ENCODE measurements at regions not wholly inside any gene's neighbourhood (a gene's known extent, or its start where the extent isn't known, plus 50 kb on each side); places are given as distances from the start of the nearest gene placed in this dataset.

- Histone ChIP-seq H3K27ac (ENCODE audit: low read depth in 1 of 2, low read length in 1 of 2) (no peak overlapping the region), H3K9me3 (ENCODE audit: control insufficient read depth in 4 of 4, insufficient read depth in 3 of 4, low read length in 3 of 4) (no peaks in the 10 kb centered on the region), H3K4me3 (no peak overlapping the region), H3K4me1 (ENCODE audit: control insufficient read depth in 5 of 5, insufficient read depth in 5 of 5, low read length in 5 of 5) (no peaks in the 10 kb centered on the region), H3K36me3 (ENCODE audit: control insufficient read depth in 4 of 4, insufficient read depth in 4 of 4, low read length in 4 of 4) (no peaks in the 10 kb centered on the region), H3K9ac (ENCODE audit: insufficient read depth in 1 of 2, low read length in 2 of 2) (no peak overlapping the region), H3K27me3 (ENCODE audit: control insufficient read depth in 3 of 3, insufficient read depth in 3 of 3, low read length in 2 of 3) (no peaks in the 10 kb centered on the region)
- no peak for ATAC-seq (ENCODE audit: insufficient read depth, low FRiP score)
- WGBS, 2 donors, result 72 to 81% methylated on average over 2 of the region's 2 CpGs
- TF ChIP-seq CTCF (IDR thresholded peaks at IDR 0.05; ENCODE audit: control extremely low read depth, extremely low read depth), result no peak
- no peak for DNase-seq
Observed at GRCh38 chr11:22552885-22553284, 72.7 kb downstream of the FANCF start.

DNA sequence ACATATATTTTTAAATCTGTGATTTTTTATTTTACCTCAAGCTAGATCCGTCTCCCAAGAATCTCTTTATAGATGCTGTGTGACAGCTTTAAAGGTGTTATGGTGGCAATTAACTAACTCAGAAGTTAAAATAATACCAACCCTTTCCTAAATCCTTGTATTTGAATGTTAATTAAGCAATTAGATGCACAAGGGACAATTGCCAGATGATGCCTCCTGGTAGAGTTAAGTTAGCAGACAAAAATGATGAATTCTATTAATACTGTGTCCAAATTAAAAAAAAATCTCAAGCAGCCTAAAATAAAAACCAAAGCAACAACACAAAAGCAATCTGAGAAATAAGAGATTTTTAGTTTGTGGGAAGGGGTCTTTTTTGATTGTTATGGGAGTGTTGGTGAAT lies 78.9 kb downstream of the FANCF start:
- DNase-seq (no peak), ATAC-seq (ENCODE audit: insufficient read depth, low FRiP score) (no peak)
- Histone ChIP-seq H3K36me3 (ENCODE audit: control insufficient read depth in 4 of 4, insufficient read depth in 4 of 4, low read length in 4 of 4) (no peaks in the 10 kb centered on the region), H3K4me1 (ENCODE audit: control insufficient read depth in 5 of 5, insufficient read depth in 5 of 5, low read length in 5 of 5) (no peaks in the 10 kb centered on the region), H3K9ac (ENCODE audit: insufficient read depth in 1 of 2, low read length in 2 of 2) (no peak overlapping the region), H3K27me3 (ENCODE audit: control insufficient read depth in 3 of 3, insufficient read depth in 3 of 3, low read length in 2 of 3) (no peaks in the 10 kb centered on the region), H3K27ac (ENCODE audit: low read depth in 1 of 2, low read length in 1 of 2) (no peak overlapping the region), H3K9me3 (ENCODE audit: control insufficient read depth in 4 of 4, insufficient read depth in 3 of 4, low read length in 3 of 4) (no peaks in the 10 kb centered on the region), H3K4me3 (no peak overlapping the region)
- WGBS, 2 donors, result 76 to 87% methylated on average over 1 of the region's 1 CpG
- TF ChIP-seq CTCF (IDR thresholded peaks at IDR 0.05; ENCODE audit: control extremely low read depth, extremely low read depth), result no peak

DNA sequence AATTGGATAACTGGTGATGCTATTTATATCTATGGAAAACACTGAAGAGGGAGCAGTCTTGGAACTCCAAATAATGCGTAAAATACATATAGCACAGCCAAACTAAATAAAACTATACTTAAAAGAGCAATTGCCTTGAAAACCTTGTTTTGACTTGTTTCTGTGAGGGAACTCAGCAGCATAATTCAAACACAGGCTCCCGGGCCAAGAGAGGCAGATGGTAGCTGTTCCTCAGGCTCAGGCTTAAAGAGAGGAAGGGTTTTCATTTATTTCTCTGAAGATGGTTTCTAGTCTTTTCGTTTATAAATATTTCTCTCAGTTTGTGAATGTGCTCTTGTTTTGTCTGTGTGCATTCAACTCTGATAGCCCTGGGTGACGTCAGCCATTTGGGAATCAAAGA lies 82.4 kb downstream of the FANCF start:
- H3K9ac ChIP-seq (ENCODE audit: insufficient read depth in 1 of 2, low read length in 2 of 2), result no peak overlapping the region
- DNase-seq, result no peak
- WGBS, 2 donors, result 68 to 80% methylated on average over 4 of the region's 4 CpGs
- no peak for TF ChIP-seq CTCF (IDR thresholded peaks at IDR 0.05; ENCODE audit: control extremely low read depth, extremely low read depth)
- no peaks in the 10 kb centered on the region for H3K36me3 ChIP-seq (ENCODE audit: control insufficient read depth in 4 of 4, insufficient read depth in 4 of 4, low read length in 4 of 4)
- no peaks in the 10 kb centered on the region for H3K4me1 ChIP-seq (ENCODE audit: control insufficient read depth in 5 of 5, insufficient read depth in 5 of 5, low read length in 5 of 5)
- H3K4me3 ChIP-seq, result no peak overlapping the region
- H3K27ac ChIP-seq (ENCODE audit: low read depth in 1 of 2, low read length in 1 of 2), result no peak overlapping the region
- ATAC-seq (ENCODE audit: insufficient read depth, low FRiP score), result no peak
- no peaks in the 10 kb centered on the region for H3K9me3 ChIP-seq (ENCODE audit: control insufficient read depth in 4 of 4, insufficient read depth in 3 of 4, low read length in 3 of 4)
- no peaks in the 10 kb centered on the region for H3K27me3 ChIP-seq (ENCODE audit: control insufficient read depth in 3 of 3, insufficient read depth in 3 of 3, low read length in 2 of 3)

DNA sequence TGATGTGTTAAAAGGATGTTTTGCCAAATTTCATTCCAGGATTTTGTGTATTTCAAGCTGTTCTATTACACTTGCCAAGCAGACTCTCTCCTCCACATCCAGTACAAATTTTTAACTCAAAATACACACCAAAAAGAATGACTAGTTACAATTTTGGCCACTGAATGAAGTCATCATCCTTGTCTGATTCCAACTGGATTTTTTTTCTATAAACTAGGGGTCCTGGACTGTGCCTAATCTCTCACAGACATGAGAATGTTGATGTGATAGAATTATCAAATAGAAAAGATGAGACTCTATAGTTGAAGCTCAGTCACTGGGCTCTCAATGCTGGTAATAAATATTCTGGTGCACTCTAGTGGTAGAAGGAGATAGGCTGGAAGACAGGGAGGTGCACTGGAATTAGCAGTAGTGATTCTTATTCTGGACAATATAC lies 85.8 kb downstream of the FANCF start:
- TF ChIP-seq CTCF (IDR thresholded peaks at IDR 0.05; ENCODE audit: control extremely low read depth, extremely low read depth), result no peak
- DNase-seq, result peak in 2 of 3 donors; percentile 16 to 35

More for the DNA sequence above, 85.8 kb downstream of the FANCF start:
- peak; percentile 32 for ATAC-seq (ENCODE audit: insufficient read depth, low FRiP score)
- Histone ChIP-seq H3K9me3 (ENCODE audit: control insufficient read depth in 4 of 4, insufficient read depth in 3 of 4, low read length in 3 of 4) (no peaks in the 10 kb centered on the region), H3K4me1 (ENCODE audit: control insufficient read depth in 5 of 5, insufficient read depth in 5 of 5, low read length in 5 of 5) (no peaks in the 10 kb centered on the region), H3K9ac (ENCODE audit: insufficient read depth in 1 of 2, low read length in 2 of 2) (no peak overlapping the region), H3K27ac (ENCODE audit: low read depth in 1 of 2, low read length in 1 of 2) (no peak overlapping the region), H3K4me3 (no peak overlapping the region), H3K27me3 (ENCODE audit: control insufficient read depth in 3 of 3, insufficient read depth in 3 of 3, low read length in 2 of 3) (no peaks in the 10 kb centered on the region), H3K36me3 (ENCODE audit: control insufficient read depth in 4 of 4, insufficient read depth in 4 of 4, low read length in 4 of 4) (no peaks in the 10 kb centered on the region)
